Head of caudate nucleus (tissue), 42 donors: ENCODE measurements at regions not wholly inside any gene's neighbourhood (a gene's known extent, or its start where the extent isn't known, plus 50 kb on each side); places are given as distances from the start of the nearest gene placed in this dataset.

Experiments used
- DNase-seq, 42 donors: peaks; one replicate each; pipeline versions ENCODE4 v3.0.0 to v3.0.0-alpha.2; 2020 to 2021; ENCODE audit warnings: mixed read lengths in 7 of 42
- intact Hi-C: fragments of 100-400 bp; cut with DNase I; formaldehyde crosslinking; loops from one replicate; pipeline ENCODE4 v1.15.0; 2022

- intact Hi-C loops = no loop called here
- DNase-seq = no peak
Observed at GRCh38 chr2:81238462-81238861, 933.9 kb upstream of the LRRTM1 start.

- intact Hi-C loops = no loop called here
- DNase-seq = no peak
Observed at GRCh38 chr2:81235601-81236000, 931.0 kb upstream of the LRRTM1 start.

GRCh38 chr2:81234711-81235110 is 930.2 kb upstream of the LRRTM1 start:
- intact Hi-C loops = no loop called here
- DNase-seq = no peak

- no peak for DNase-seq
- intact Hi-C loops = no loop called here
Observed at GRCh38 chr2:81225756-81226155, 921.2 kb upstream of the LRRTM1 start.

GRCh38 chr2:81213598-81213997 is 909.0 kb upstream of the LRRTM1 start:
- intact Hi-C loops = no loop called here
- no peak for DNase-seq

GRCh38 chr2:81206216-81206615 is 901.7 kb upstream of the LRRTM1 start:
- intact Hi-C loops = no loop called here
- no peak for DNase-seq

- DNase-seq = no peak
- intact Hi-C loops = no loop called here
Observed at GRCh38 chr2:81196933-81197628, 892.5 kb upstream of the LRRTM1 start.

- no peak for DNase-seq
- intact Hi-C loops = no loop called here
Observed at GRCh38 chr2:81196383-81196851, 891.9 kb upstream of the LRRTM1 start.

- DNase-seq = no peak
- intact Hi-C loops = no loop called here
Observed at GRCh38 chr2:81195774-81196382, 891.3 kb upstream of the LRRTM1 start.

- intact Hi-C loops = no loop called here
Observed at GRCh38 chr2:81195017-81195773, 890.6 kb upstream of the LRRTM1 start.

GRCh38 chr2:81194581-81194980 is 890.0 kb upstream of the LRRTM1 start:
- no peak for DNase-seq
- intact Hi-C loops = no loop called here

More at GRCh38 chr2:81195017-81195773, 890.6 kb upstream of the LRRTM1 start:
- DNase-seq = no peak

- intact Hi-C loops = no loop called here
- DNase-seq = no peak
Observed at GRCh38 chr2:81194176-81194575, 889.6 kb upstream of the LRRTM1 start.

- no peak for DNase-seq
- intact Hi-C loops = no loop called here
Observed at GRCh38 chr2:81181845-81182244, 877.3 kb upstream of the LRRTM1 start.

GRCh38 chr2:81171447-81171846 is 866.9 kb upstream of the LRRTM1 start:
- intact Hi-C loops = no loop called here
- DNase-seq = no peak

GRCh38 chr2:81163583-81163982 is 859.0 kb upstream of the LRRTM1 start:
- intact Hi-C loops = no loop called here

GRCh38 chr2:81158505-81158904 is 854.0 kb upstream of the LRRTM1 start:
- DNase-seq = no peak
- intact Hi-C loops = no loop called here

More at GRCh38 chr2:81163583-81163982, 859.0 kb upstream of the LRRTM1 start:
- DNase-seq = no peak

GRCh38 chr2:81148323-81148722 is 843.8 kb upstream of the LRRTM1 start:
- no peak for DNase-seq
- intact Hi-C loops = no loop called here

GRCh38 chr2:81136296-81136695 is 831.7 kb upstream of the LRRTM1 start:
- intact Hi-C loops = no loop called here
- DNase-seq = no peak

GRCh38 chr2:81097361-81097760 is 792.8 kb upstream of the LRRTM1 start:
- no peak for DNase-seq
- intact Hi-C loops = no loop called here

GRCh38 chr2:81093031-81093430 is 788.5 kb upstream of the LRRTM1 start:
- intact Hi-C loops = no loop called here

More at GRCh38 chr2:81093031-81093430, 788.5 kb upstream of the LRRTM1 start:
- DNase-seq = no peak
